Upper lobe of left lung (tissue), 4 donors: ENCODE measurements at regions not wholly inside any gene's neighbourhood (a gene's known extent, or its start where the extent isn't known, plus 50 kb on each side); places are given as distances from the start of the nearest gene placed in this dataset.

Source experiments
- EP300 ChIP-seq, 4 donors: sonication (generic); formaldehyde crosslinking; IDR thresholded peaks; one replicate each; pipeline ENCODE4 v1.5.1; 2017; ENCODE audit warnings: antibody characterized with exemption in 4 of 4, control low read depth in 2 of 4
- POLR2A ChIP-seq, 4 donors: fragments of 450-650 bp; IDR thresholded peaks; one replicate each; pipeline ENCODE4 v1.5.1; 2016 to 2017; ENCODE audit warnings: antibody characterized with exemption in 4 of 4, mild to moderate bottlenecking in 2 of 4
- POLR2AphosphoS5 ChIP-seq, 2 donors: sonication (generic); formaldehyde crosslinking; IDR thresholded peaks; one replicate each; pipeline ENCODE4 v1.5.1; 2017; ENCODE audit warnings: antibody characterized with exemption in 2 of 2
- TF ChIP-seq, protein P1 (sequence below), 6 experiments: fragments of 450-650 bp in 4 of 6; fragments of 200-600 bp in 2 of 6; sonication (generic) in 2 of 6; IDR thresholded peaks; one replicate each; pipeline ENCODE4 v1.5.1; 2016 to 2019; ENCODE audit warnings: antibody characterized with exemption in 6 of 6

DNA sequence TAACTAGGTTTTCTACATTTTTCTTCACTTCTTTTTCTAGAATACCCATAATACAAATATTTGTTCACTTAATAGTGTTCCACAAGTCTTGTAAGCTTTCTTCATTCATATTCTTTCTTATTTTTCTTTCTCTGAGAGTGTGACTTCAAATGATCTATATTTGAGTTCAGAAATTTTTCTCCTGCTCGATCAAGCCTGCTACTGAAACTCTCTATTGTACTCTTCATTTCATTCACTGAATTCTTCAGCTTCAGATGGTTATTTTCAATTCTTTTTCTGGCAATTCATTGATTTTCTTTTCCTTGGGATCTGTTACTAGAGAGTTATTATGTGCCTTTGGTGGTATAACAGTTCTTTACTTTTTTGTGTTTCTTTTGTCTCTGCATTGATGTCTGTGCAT is 82.5 kb upstream of the CAMK1G start:
- TF ChIP-seq POLR2A (IDR thresholded peaks at IDR 0.05) (no peak), POLR2AphosphoS5 (IDR thresholded peaks at IDR 0.05) (no peak), EP300 (IDR thresholded peaks at IDR 0.05) (no peak)
- TF ChIP-seq, protein P1, sequence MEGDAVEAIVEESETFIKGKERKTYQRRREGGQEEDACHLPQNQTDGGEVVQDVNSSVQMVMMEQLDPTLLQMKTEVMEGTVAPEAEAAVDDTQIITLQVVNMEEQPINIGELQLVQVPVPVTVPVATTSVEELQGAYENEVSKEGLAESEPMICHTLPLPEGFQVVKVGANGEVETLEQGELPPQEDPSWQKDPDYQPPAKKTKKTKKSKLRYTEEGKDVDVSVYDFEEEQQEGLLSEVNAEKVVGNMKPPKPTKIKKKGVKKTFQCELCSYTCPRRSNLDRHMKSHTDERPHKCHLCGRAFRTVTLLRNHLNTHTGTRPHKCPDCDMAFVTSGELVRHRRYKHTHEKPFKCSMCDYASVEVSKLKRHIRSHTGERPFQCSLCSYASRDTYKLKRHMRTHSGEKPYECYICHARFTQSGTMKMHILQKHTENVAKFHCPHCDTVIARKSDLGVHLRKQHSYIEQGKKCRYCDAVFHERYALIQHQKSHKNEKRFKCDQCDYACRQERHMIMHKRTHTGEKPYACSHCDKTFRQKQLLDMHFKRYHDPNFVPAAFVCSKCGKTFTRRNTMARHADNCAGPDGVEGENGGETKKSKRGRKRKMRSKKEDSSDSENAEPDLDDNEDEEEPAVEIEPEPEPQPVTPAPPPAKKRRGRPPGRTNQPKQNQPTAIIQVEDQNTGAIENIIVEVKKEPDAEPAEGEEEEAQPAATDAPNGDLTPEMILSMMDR (IDR thresholded peaks at IDR 0.05), result no peak
